ENCODE measurements at regions not wholly inside any gene's neighbourhood (a gene's known extent, or its start where the extent isn't known, plus 50 kb on each side); places are given as distances from the start of the nearest gene placed in this dataset.

DNA sequence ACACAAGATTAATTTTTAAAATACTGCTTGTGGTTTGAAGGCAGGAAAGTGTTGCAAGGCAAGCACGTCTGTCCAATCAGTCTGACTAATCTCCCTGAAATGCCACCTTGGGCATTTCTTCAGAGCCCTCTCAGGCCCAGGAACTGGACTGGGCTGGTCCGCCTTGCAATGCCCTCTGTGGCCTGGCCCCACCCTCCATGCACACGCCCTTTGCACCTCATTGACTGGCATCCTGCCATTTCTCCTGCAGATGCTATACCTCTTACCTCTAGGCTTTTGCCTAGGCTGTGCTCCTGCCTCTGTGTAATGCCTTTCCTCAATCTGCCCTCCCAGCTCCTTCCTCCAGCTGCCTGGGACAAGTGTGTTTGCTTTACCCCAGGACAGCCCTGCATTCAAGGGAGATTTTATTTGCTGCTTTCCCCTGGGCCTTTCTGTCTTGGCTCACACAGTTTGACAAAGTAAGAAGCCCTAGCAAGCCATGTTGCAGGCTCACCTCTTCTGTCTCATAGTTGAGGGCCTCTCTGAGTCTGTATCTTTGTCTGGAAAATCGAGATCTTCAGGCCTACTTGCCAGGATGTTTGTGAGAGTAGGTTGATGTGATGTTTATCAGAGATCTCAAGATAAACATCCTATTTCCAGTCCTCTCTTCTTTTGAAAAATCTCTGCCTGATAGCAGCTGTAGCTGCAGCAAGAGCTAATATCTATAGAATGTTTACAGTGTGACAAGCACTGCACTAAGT, 149.2 kb upstream of the JUN start:
- TF ChIP-seq, protein P1, sequence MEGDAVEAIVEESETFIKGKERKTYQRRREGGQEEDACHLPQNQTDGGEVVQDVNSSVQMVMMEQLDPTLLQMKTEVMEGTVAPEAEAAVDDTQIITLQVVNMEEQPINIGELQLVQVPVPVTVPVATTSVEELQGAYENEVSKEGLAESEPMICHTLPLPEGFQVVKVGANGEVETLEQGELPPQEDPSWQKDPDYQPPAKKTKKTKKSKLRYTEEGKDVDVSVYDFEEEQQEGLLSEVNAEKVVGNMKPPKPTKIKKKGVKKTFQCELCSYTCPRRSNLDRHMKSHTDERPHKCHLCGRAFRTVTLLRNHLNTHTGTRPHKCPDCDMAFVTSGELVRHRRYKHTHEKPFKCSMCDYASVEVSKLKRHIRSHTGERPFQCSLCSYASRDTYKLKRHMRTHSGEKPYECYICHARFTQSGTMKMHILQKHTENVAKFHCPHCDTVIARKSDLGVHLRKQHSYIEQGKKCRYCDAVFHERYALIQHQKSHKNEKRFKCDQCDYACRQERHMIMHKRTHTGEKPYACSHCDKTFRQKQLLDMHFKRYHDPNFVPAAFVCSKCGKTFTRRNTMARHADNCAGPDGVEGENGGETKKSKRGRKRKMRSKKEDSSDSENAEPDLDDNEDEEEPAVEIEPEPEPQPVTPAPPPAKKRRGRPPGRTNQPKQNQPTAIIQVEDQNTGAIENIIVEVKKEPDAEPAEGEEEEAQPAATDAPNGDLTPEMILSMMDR (IDR thresholded peaks at IDR 0.05), result no peak
- TF ChIP-seq POLR2A (IDR thresholded peaks at IDR 0.05), result no peak

All from uterus (tissue), 2 donors.